PC-9 (cell line): ENCODE measurements at regions not wholly inside any gene's neighbourhood (a gene's known extent, or its start where the extent isn't known, plus 50 kb on each side); places are given as distances from the start of the nearest gene placed in this dataset.
"Not testable (repeated sequence)": the region's sequence is repeated elsewhere in the genome, so short reads cannot be mapped to it uniquely, and the experiment has no call there.

Experiments
- BruUV-seq: library from RNA; stranded (reverse); fragments of 400-500 nt; replicated peaks from 2 replicates; lab custom pipeline; 2021; lab: Mats Ljungman, UMichigan
- CTCF ChIA-PET: fragments of 300-600 bp; sonication (Branson Sonifier 250); formaldehyde crosslinking; loops from one replicate; lab custom pipeline; 2022; ENCODE audit warnings: antibody characterized with exemption; lab: Charles Lee
- POLR2A ChIA-PET: fragments of 300-600 bp; sonication (Branson Sonifier 250); formaldehyde crosslinking; loops from one replicate; lab custom pipeline; 2022; ENCODE audit warnings: antibody characterized with exemption; ENCODE audit not compliant: unreplicated experiment; lab: Charles Lee
- DNase-seq, 2 experiments: peaks; one replicate each; pipeline versions ENCODE4 v3.0.0 to v3.0.0-alpha.2; 2015 to 2022; ENCODE audit warnings: mixed read lengths in 1 of 2
- H2AFZ ChIP-seq: fragments of 200-600 bp; sonication (generic); 2 replicates; pipeline ENCODE4 v1.8.1; 2017; ENCODE audit warnings: antibody characterized with exemption
- H3F3A ChIP-seq: fragments of 200-600 bp; sonication (generic); 2 replicates; pipeline ENCODE4 v1.8.1; 2017; ENCODE audit warnings: antibody characterized with exemption, mild to moderate bottlenecking, low read depth; ENCODE audit not compliant: insufficient read depth
- H3K27ac ChIP-seq: fragments of 200-600 bp; sonication (generic); 2 replicates; pipeline ENCODE4 v1.6.1; 2016; ENCODE audit warnings: mixed run types
- H3K27me3 ChIP-seq: fragments of 200-600 bp; sonication (generic); 2 replicates; pipeline ENCODE4 v1.6.1; 2016; ENCODE audit warnings: low read depth, mixed run types; ENCODE audit not compliant: insufficient read depth
- H3K36me3 ChIP-seq: fragments of 200-600 bp; sonication (generic); 2 replicates; pipeline ENCODE4 v1.6.1; 2016; ENCODE audit warnings: low read depth, mixed run types
- H3K4me1 ChIP-seq: fragments of 200-600 bp; sonication (generic); replicated peaks from 2 replicates; pipeline ENCODE4 v1.6.1; 2016; ENCODE audit warnings: mixed run types; ENCODE audit not compliant: insufficient read depth
- H3K4me2 ChIP-seq: fragments of 200-600 bp; sonication (generic); 2 replicates; pipeline ENCODE4 v1.6.1; 2017; ENCODE audit warnings: mixed run types
- H3K4me3 ChIP-seq: fragments of 200-600 bp; sonication (generic); 2 replicates; pipeline ENCODE4 v1.6.1; 2016; ENCODE audit warnings: mixed run types
- H3K79me2 ChIP-seq: fragments of 200-600 bp; sonication (generic); 2 replicates; pipeline ENCODE4 v1.6.1; 2017; ENCODE audit warnings: low read depth, mixed run types
- H3K9me2 ChIP-seq: fragments of 200-600 bp; sonication (generic); 2 replicates; pipeline ENCODE4 v1.8.1; 2017; ENCODE audit warnings: mild to moderate bottlenecking; ENCODE audit not compliant: insufficient read depth
- H3K9me3 ChIP-seq: fragments of 200-600 bp; sonication (generic); 2 replicates; pipeline ENCODE4 v1.8.1; 2016; ENCODE audit warnings: low read depth; ENCODE audit not compliant: insufficient read depth
- H4K20me1 ChIP-seq: fragments of 200-600 bp; sonication (generic); 2 replicates; pipeline ENCODE4 v1.8.1; 2017; ENCODE audit not compliant: insufficient read depth
- CTCF ChIP-seq: fragments of 200-600 bp; sonication (generic); conservative IDR thresholded peaks from 2 replicates; pipeline ENCODE4 v1.6.1; 2017; ENCODE audit warnings: mixed run types, antibody characterized with exemption, mild to moderate bottlenecking, moderate library complexity
- EZH2 ChIP-seq: fragments of 200-600 bp; sonication (generic); IDR thresholded peaks from 2 replicates; pipeline ENCODE4 v1.8.0; 2017; ENCODE audit warnings: antibody characterized with exemption, low read depth
- intact Hi-C: fragments of 100-400 bp; cut with micrococcal nuclease; formaldehyde crosslinking; loops from one replicate; pipeline ENCODE4 v1.10.0; 2022; ENCODE audit not compliant: unreplicated experiment

DNA sequence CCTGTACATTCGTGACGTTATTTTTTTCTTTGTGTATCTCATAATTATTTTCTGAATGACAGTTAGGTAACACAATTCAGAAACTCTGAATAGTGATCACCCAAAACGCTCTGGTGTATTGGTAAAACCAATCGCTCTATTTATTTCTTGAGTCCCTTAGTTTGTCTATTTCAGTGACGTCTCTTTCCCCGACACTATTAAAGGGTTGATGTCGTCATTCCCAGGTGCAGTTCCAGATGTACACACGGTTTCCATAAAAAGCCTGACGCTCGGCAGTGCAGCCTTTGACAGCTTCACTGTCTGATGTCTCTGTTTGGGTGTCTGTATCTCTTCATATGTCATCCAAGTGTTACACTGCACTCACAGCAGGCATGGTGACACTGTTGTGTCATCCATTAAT, 701.4 kb downstream of the TMEM121 start:
- Histone ChIP-seq H3K79me2 (no peaks in the 10 kb centered on the region), H3K27ac (no peak overlapping the region), H3K4me2 (no peak overlapping the region), H3K9me2 (no peaks in the 10 kb centered on the region), H3K27me3 (peaks cover 12% of the 10 kb centered on the region; the same call in 1 of the 2 replicates), H2AFZ (no peak overlapping the region), H4K20me1 (no peaks in the 10 kb centered on the region), H3F3A (no peaks in the 10 kb centered on the region), H3K36me3 (no peaks in the 10 kb centered on the region), H3K9me3 (no peaks in the 10 kb centered on the region), H3K4me3 (no peak overlapping the region), H3K4me1 (no peaks in the 10 kb centered on the region)
- ChIA-PET POLR2A (no interaction called here), CTCF (no interaction called here)
- BruUV-seq: no TSS peak
- intact Hi-C loops: no loop called here
- no peak for TF ChIP-seq CTCF
- TF ChIP-seq EZH2: no peak
- no peak for DNase-seq

DNA sequence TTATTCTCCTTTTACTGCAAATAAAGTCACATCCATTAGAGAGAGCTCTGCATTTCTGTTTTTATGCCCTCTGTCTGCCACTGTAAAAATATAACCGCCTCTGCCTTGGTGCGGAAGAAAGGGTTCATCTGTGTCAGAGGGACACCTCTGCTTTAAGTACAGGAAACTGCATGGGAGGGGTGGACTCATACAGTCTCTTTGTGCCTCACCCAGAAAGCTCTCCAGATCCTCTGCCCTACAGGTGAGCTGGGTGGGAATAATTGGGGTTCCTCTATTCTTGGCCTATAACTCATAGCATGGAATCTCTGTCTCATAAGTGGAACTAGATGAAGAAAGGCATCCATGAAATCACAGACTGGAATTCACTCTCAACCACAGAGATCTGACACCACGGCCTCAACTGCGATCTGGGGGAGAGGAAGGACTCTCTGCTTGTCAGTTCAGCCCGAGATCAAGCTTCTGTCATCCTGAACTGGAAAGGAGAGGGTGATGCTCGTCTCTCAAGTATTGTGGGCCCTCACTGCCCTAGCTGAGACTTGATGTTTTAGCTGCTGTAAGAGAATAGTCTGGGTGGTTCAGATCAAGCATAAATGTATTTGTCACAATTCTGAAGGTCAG, 702.3 kb downstream of the TMEM121 start:
- peaks cover 12% of the 10 kb centered on the region; the same call in 1 of the 2 replicates for H3K27me3 ChIP-seq
- ChIA-PET POLR2A (no interaction called here), CTCF (no interaction called here)
- no peaks in the 10 kb centered on the region for H3K4me1 ChIP-seq
- H3K79me2 ChIP-seq: no peaks in the 10 kb centered on the region
- no peaks in the 10 kb centered on the region for H3K36me3 ChIP-seq
- no peaks in the 10 kb centered on the region for H4K20me1 ChIP-seq
- no peak overlapping the region for H2AFZ ChIP-seq
- intact Hi-C loops: no loop called here
- no peaks in the 10 kb centered on the region for H3K9me2 ChIP-seq
- BruUV-seq: no TSS peak
- TF ChIP-seq EZH2 (no peak), CTCF (no peak)
- H3K9me3 ChIP-seq: no peaks in the 10 kb centered on the region
- H3K4me3 ChIP-seq: no peak overlapping the region
- H3F3A ChIP-seq: no peaks in the 10 kb centered on the region
- no peak for DNase-seq
- no peak overlapping the region for H3K27ac ChIP-seq
- H3K4me2 ChIP-seq: no peak overlapping the region

GRCh38 chr14:106230071-106230470, 703.7 kb downstream of the TMEM121 start:
- Histone ChIP-seq H3K9me3 (no peaks in the 10 kb centered on the region), H3K4me3 (no peak overlapping the region), H3F3A (no peaks in the 10 kb centered on the region), H4K20me1 (no peaks in the 10 kb centered on the region), H3K36me3 (no peaks in the 10 kb centered on the region), H3K4me2 (no peak overlapping the region), H3K4me1 (no peaks in the 10 kb centered on the region), H3K9me2 (no peaks in the 10 kb centered on the region), H3K27ac (no peak overlapping the region), H2AFZ (no peak overlapping the region), H3K27me3 (peaks cover 12% of the 10 kb centered on the region; the same call in 1 of the 2 replicates), H3K79me2 (no peaks in the 10 kb centered on the region)
- intact Hi-C loops: no loop called here
- DNase-seq: no peak
- BruUV-seq: no TSS peak
- ChIA-PET CTCF (no interaction called here), POLR2A (no interaction called here)
- TF ChIP-seq EZH2 (no peak), CTCF (no peak)

DNA sequence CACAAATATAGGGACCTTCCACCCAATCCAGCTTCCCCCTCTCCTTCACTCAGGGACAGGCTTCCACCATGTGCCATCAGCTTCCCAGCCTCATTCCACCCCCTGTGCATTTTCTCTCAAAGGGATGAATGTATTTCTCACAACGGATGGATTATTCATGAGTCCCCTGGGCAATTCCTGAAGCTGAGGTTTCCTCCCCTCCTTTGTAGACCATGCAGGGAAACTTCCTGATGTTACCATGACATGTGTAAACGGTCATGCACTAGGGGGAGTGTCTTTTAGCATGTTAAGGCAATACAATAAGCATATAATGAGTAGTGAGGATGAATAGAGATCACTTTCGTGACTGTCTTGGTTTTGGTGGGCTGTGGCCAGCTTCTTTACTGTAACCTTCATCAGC, 706.8 kb downstream of the TMEM121 start:
- CTCF ChIA-PET, H3K9me2 ChIP-seq, intact Hi-C loops, BruUV-seq, H3K4me2 ChIP-seq, H3K27me3 ChIP-seq, H3K79me2 ChIP-seq, H3F3A ChIP-seq, H2AFZ ChIP-seq, H3K36me3 ChIP-seq, H3K4me1 ChIP-seq, H3K9me3 ChIP-seq, H4K20me1 ChIP-seq, POLR2A ChIA-PET, H3K27ac ChIP-seq, H3K4me3 ChIP-seq, DNase-seq: not testable (repeated sequence)
